HUDEP-2 (cell line): ENCODE measurements at regions not wholly inside any gene's neighbourhood (a gene's known extent, or its start where the extent isn't known, plus 50 kb on each side); places are given as distances from the start of the nearest gene placed in this dataset.
"Not testable (repeated sequence)": the region's sequence is repeated elsewhere in the genome, so short reads cannot be mapped to it uniquely, and the experiment has no call there.

Experiments
- DNase-seq, 76 experiments: peaks; one replicate each; lab custom pipeline; 2025; ENCODE audit not compliant: unreplicated experiment in 76 of 76; lab: John Stamatoyannopoulos, UW

- no peak for DNase-seq
Measured at GRCh38 chr9:89670801-89671434, 66.1 kb downstream of the GADD45G start.

GRCh38 chr9:89674667-89675057 is 69.8 kb downstream of the GADD45G start:
- no peak for DNase-seq

- DNase-seq, result no peak
Measured at GRCh38 chr9:89675058-89675742, 70.4 kb downstream of the GADD45G start.

GRCh38 chr9:89676281-89676680 is 71.5 kb downstream of the GADD45G start:
- DNase-seq, result no peak

GRCh38 chr9:89677702-89678395 is 73.0 kb downstream of the GADD45G start:
- no peak for DNase-seq

GRCh38 chr9:89678396-89679015 is 73.7 kb downstream of the GADD45G start:
- DNase-seq, result no peak

- no peak for DNase-seq
Measured at GRCh38 chr9:89679016-89679415, 74.2 kb downstream of the GADD45G start.

- DNase-seq, result no peak
Measured at GRCh38 chr9:89679581-89679980, 74.8 kb downstream of the GADD45G start.

- DNase-seq, result no peak
Measured at GRCh38 chr9:89680547-89681467, 76.0 kb downstream of the GADD45G start.

- not testable (repeated sequence) for DNase-seq
Measured at GRCh38 chr9:89681468-89681859, 76.7 kb downstream of the GADD45G start.

- no peak for DNase-seq
Measured at GRCh38 chr9:89683626-89684025, 78.8 kb downstream of the GADD45G start.

- DNase-seq, result no peak
Measured at GRCh38 chr9:89684218-89684617, 79.4 kb downstream of the GADD45G start.

GRCh38 chr9:89684912-89685636 is 80.3 kb downstream of the GADD45G start:
- DNase-seq, result no peak

GRCh38 chr9:89685698-89686097 is 80.9 kb downstream of the GADD45G start:
- no peak for DNase-seq

GRCh38 chr9:89686126-89686525 is 81.3 kb downstream of the GADD45G start:
- DNase-seq, result no peak

GRCh38 chr9:89686621-89687020 is 81.8 kb downstream of the GADD45G start:
- no peak for DNase-seq

- DNase-seq, result no peak
Measured at GRCh38 chr9:89687188-89687587, 82.4 kb downstream of the GADD45G start.

GRCh38 chr9:89687848-89688247 is 83.0 kb downstream of the GADD45G start:
- no peak for DNase-seq

GRCh38 chr9:89689321-89689720 is 84.5 kb downstream of the GADD45G start:
- DNase-seq, result not testable (repeated sequence)
